SK-N-DZ (cell line): ENCODE measurements at regions not wholly inside any gene's neighbourhood (a gene's known extent, or its start where the extent isn't known, plus 50 kb on each side); places are given as distances from the start of the nearest gene placed in this dataset.

ENCODE experiments used
- DNase-seq: peaks from one replicate; pipeline ENCODE4 v3.0.0-alpha.2; 2015; ENCODE audit warnings: low spot score

DNA sequence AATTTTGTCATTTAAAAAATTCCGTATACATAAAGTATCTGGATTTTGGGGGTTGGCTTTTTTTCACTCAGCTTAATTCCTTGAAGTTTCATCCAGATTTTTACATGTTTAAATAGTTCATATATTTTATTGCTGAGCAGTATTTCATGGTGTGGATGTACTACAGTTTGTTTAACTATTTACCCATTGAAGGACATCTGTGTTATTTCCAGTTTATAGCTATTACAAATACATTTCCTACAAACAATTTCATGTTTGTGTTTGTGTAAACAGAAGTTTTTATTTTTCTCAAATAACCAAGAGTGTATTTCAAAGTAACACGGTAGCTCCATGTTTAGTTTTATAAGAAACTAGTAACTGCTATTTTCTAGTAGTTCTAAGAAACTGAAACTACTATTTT lies 299.7 kb upstream of the ANO3 start:
- DNase-seq: no peak

DNA sequence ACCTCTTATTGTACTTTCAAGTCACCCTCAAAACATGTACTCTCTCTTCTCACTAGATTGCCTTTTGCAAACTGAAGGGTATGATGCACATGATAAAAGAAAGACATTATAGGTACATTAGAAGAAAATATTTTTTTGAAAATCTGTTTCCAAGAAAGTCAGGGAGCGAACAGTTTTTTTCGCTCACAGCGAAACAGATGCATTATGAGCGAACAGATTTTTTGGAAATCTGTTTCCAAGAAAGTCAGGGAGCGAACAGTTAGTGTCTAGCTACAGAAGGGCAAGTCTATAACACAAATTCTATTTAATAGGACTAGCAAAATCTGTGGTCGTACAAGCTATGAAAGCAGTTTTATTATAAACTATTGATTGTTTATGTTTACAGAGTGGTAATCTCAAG lies 296.2 kb upstream of the ANO3 start:
- DNase-seq: no peak

DNA sequence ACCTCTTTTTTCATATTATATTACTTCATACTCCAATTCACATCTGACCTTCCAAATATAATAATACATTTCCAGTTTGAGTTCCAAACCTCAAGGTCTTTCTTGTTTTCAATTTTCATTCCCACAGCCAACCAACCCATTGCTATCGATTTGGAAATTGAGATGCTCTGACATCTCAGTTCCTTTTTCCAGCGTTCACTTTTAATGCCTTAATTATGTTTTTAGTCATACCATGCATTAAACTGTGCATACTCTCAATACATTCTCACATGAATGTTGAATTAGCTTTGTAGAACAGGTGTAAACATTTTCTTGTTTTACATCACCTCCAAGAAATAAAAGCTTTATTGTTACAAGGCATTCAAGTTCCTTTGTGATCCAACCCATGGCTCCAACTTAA lies 294.2 kb upstream of the ANO3 start:
- DNase-seq: no peak

GRCh38 chr11:26040339-26040738 lies 291.6 kb upstream of the ANO3 start:
- DNase-seq: no peak

DNA sequence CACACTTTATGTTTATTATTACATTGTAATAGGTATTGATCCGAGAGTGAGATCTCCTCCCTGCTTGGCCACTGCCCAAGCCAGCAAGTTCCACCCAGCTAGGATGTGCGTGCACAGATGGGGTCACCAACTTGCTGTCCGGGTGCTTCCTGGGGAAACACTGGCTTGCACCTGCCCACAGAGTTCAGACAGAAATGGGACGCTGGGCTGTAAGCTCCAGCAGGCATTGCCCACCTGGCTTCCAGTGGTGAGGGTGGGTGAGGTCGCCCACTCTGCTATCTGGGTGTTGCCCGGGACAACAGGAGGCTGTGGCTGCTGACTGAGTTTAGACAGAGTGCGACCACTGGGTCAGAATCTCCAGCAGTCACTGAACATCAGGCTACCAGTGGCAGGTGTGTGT lies 289.8 kb upstream of the ANO3 start:
- DNase-seq: no peak

DNA sequence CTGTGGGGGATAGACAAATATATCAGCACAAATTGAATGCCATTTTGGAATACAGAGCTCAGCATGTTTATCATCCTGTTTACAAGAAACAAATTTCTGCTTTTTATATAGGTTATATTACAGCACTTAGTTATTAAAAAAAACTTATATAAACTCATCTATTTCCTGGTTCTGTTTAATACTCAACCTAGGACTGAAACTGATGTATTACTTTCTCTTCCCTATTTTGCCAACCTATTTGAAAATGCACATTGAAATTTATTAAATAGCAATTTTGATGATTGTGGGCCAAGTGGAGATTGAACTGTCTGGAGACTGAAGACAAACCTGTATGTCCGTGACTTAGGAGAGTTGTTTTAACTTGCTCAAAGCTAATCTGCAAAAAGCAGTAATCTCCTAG lies 288.3 kb upstream of the ANO3 start:
- no peak for DNase-seq

DNA sequence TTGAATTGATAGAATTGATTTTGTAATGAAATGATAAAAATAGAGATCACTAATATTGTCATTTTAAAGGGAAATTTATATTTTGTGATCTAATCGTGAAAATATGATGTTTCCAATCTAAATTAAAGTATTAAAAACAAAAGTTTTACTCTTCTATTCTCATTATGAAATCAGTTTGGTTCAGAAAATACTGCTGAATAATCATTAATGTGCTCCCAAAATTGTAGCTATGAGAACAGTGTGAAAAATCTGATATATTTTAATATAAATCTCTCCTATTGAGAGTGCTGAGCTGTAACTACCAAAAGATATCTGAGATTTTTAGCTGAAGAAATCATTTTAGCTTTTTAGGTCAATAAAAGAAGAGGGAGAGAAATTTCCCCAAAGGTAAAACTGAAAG lies 287.5 kb upstream of the ANO3 start:
- DNase-seq: no peak

- DNase-seq: no peak
These were observed 286.8 kb upstream of the ANO3 start for GRCh38 chr11:26045082-26045481.

GRCh38 chr11:26048271-26048670 lies 283.7 kb upstream of the ANO3 start:
- no peak for DNase-seq

GRCh38 chr11:26053966-26054365 lies 278.0 kb upstream of the ANO3 start:
- DNase-seq: no peak

DNA sequence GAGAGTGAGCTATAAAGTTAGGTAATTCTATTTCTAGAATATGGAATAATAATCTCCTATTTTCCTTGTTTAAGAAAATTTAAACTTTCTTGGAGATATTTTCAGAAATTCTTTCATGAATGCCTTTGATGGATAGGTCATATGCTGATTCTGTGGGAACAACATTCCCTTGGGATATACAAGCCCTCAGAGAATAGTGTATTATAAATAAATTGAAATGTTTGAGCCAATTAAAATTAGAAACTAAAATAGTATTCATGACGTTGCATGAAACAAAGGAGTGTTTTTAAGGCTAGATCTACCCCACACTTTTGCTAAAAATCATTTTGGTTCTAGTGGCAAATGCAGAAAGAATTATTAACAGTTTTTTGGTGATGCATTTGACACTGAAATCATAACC lies 269.3 kb upstream of the ANO3 start:
- DNase-seq: no peak

DNA sequence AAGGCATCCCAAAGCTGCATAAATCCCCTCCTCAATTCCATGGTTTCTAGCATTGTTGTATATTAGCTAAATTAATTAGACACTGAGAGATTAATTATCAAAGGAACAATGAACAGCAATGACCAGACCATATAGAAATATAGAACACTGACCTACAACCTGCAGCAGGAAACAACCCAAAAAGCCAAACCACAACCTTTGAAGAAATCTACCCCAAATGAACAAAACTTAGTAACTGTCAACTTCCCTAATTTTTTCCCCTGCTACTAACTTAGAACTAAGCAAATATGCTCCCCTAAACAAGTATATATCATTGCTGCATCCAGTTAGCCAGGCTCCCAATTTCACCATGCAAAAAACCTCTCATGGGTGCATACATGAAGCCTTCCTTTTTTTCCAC lies 268.0 kb upstream of the ANO3 start:
- no peak for DNase-seq

DNA sequence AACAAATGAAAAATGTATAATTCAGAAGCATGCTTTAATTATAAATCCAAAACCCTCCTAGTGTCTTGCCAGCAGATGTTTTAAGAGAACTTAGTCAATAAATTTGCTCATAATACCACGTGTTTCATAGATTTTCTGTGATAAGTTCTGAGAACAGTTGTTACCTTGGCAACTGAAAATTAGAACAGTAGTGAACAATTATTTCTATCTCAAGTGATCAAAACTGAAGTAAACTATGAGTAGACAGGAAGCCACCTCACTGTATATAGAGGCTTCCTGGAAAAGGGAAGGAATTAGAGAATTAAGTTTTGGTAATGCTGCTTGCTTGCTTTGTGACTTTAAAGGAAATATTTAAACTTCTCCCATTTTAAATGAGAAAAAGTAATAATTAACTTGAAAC lies 266.0 kb upstream of the ANO3 start:
- DNase-seq: no peak

GRCh38 chr11:26070714-26071380 lies 261.1 kb upstream of the ANO3 start:
- DNase-seq: peak; percentile 40

GRCh38 chr11:26072614-26073153 lies 259.2 kb upstream of the ANO3 start:
- no peak for DNase-seq

GRCh38 chr11:26073646-26074045 lies 258.3 kb upstream of the ANO3 start:
- DNase-seq: no peak

- DNase-seq: no peak
These were observed 255.5 kb upstream of the ANO3 start for GRCh38 chr11:26076233-26076990.

DNA sequence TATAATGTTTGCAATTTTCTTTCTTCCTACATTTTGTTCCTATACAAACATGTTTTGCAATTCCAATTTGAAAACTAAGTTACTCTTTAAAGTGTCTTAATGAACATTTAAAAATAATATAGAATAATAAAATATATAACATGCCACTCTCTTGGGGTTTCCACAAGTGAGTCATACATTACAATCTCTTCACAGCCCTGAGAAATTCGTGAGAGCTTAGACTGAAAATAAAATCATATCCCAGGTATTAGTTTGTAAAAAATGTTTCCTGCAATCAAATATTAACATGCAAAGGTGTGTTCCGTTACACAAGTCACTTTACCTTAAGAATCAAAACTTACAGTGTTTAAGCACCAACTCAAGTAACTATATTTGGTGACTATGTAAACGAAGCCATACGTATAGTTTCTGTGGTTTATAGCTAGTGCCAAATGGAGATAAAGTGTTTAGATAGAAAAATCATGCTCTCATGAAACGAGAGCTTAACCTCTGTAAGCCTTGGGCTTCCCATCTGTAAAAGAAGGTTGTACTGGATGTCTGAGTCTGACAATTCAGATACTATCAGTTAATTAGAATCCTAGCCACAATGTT lies 253.6 kb upstream of the ANO3 start:
- DNase-seq: no peak

GRCh38 chr11:26084313-26084712 lies 247.6 kb upstream of the ANO3 start:
- DNase-seq: no peak

DNA sequence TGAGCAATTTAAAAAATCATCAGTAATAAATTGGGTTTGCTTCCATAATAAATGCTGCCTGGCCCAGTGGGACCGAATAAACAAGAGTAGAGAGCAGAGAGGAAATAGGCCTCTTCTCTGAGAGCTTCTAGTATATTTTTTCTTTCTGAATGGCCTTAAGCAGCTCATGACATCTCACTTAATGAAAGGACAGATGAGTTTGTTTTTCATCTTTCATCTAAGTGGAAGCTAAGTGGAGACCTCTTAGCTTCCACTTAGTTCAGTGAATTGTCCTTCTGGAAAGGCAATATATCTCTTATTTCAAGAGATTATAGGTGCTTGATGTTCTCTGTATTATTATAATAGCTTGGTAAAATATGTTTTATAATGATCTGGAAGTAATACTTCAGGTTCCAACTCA lies 245.9 kb upstream of the ANO3 start:
- DNase-seq: no peak

GRCh38 chr11:26087120-26087935 lies 244.6 kb upstream of the ANO3 start:
- no peak for DNase-seq

DNA sequence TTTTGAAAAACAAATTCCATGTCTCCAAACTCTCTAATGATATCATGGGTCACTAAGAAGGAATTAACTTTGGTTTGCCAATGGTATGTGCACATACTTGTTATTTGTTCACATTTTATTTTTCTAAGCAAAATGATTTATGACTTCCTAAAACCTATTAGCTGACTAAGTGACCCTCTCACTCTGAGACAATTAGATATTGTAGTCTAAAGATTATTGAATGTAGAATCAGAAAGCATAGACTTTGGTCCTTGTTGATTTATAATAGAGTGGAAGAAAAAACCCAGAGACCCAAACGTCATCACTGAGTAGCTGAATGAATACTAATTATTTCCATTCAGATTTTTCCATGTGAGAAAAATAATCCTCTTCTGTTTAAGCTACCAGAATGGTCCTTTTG lies 243.5 kb upstream of the ANO3 start:
- DNase-seq: no peak
